ENCODE measurements at regions not wholly inside any gene's neighbourhood (a gene's known extent, or its start where the extent isn't known, plus 50 kb on each side); places are given as distances from the start of the nearest gene placed in this dataset.

DNA sequence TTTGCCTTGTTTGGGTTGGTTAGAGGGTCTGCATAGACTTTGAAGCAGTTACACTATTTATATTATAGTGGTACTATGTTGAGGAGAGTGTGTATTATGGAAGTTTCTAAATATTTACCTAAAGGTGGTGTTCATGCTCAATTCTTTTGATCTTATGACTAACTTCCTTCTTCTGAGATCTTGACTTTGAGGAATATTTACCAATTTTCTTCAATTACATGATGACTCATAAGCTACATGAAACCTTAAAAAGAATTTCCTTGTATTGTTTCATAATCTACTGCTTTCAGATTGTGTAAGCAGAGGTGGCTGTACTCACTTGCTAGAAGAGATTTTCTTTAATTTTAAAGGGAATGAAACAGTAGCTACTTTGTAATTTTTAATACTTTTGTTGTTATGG is 276.1 kb downstream of the TAF11L14 start:
- H3K4me2 ChIP-seq (ENCODE audit: low read length) = no peak overlapping the region
- no peaks in the 10 kb centered on the region for H3K9me3 ChIP-seq (ENCODE audit: control insufficient read depth, insufficient read depth, low read length)
- no peaks in the 10 kb centered on the region for H3K9me2 ChIP-seq (replicated peaks; ENCODE audit: control insufficient read depth, low read length)
- H3F3A ChIP-seq (ENCODE audit: control insufficient read depth, insufficient read depth) = no peaks in the 10 kb centered on the region
- no peak overlapping the region for H3K4me3 ChIP-seq (ENCODE audit: low read length)
- no peaks in the 10 kb centered on the region for H3K4me1 ChIP-seq (ENCODE audit: control insufficient read depth, low read length)
- H4K20me1 ChIP-seq (ENCODE audit: control insufficient read depth, insufficient read depth, low read depth, low read length) = no peaks in the 10 kb centered on the region
- H3K27me3 ChIP-seq (ENCODE audit: control insufficient read depth, low read length) = no peaks in the 10 kb centered on the region
- H3K36me3 ChIP-seq (ENCODE audit: control insufficient read depth, low read length) = no peaks in the 10 kb centered on the region
- no peak overlapping the region for H3K27ac ChIP-seq (ENCODE audit: low read depth, low read length)
- TF ChIP-seq, protein P1, sequence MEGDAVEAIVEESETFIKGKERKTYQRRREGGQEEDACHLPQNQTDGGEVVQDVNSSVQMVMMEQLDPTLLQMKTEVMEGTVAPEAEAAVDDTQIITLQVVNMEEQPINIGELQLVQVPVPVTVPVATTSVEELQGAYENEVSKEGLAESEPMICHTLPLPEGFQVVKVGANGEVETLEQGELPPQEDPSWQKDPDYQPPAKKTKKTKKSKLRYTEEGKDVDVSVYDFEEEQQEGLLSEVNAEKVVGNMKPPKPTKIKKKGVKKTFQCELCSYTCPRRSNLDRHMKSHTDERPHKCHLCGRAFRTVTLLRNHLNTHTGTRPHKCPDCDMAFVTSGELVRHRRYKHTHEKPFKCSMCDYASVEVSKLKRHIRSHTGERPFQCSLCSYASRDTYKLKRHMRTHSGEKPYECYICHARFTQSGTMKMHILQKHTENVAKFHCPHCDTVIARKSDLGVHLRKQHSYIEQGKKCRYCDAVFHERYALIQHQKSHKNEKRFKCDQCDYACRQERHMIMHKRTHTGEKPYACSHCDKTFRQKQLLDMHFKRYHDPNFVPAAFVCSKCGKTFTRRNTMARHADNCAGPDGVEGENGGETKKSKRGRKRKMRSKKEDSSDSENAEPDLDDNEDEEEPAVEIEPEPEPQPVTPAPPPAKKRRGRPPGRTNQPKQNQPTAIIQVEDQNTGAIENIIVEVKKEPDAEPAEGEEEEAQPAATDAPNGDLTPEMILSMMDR (IDR thresholded peaks at IDR 0.05; ENCODE audit: low read depth, low read length, poor library complexity, severe bottlenecking) = no peak
- no peak for TF ChIP-seq EZH2phosphoT487 (IDR thresholded peaks at IDR 0.05; ENCODE audit: borderline replicate concordance, low read length)
- H3K79me2 ChIP-seq (ENCODE audit: control insufficient read depth, low read length) = no peaks in the 10 kb centered on the region

DNA sequence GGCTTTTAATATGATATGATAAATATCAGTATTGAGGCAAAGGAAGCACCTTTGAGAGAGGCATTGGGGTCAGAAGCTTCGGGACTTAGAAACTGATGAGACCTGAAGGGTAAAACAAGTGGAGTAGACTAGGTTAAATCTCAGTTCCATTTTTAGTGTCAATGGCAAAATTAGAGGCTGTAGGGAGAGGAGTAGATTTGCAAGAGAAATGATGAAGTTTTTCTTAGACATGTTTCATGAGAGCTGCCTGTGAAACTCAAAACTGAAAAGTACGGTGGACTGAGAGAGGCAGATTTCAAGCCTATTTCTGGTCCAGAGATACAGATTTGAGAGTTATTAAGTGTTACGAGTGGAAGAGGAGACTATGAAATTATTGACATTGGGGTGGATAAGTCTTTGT is 278.5 kb downstream of the TAF11L14 start:
- H3K27ac ChIP-seq (ENCODE audit: low read depth, low read length) = no peak overlapping the region
- no peaks in the 10 kb centered on the region for H3F3A ChIP-seq (ENCODE audit: control insufficient read depth, insufficient read depth)
- no peaks in the 10 kb centered on the region for H3K9me2 ChIP-seq (replicated peaks; ENCODE audit: control insufficient read depth, low read length)
- no peaks in the 10 kb centered on the region for H3K4me1 ChIP-seq (ENCODE audit: control insufficient read depth, low read length)
- no peak overlapping the region for H3K4me3 ChIP-seq (ENCODE audit: low read length)
- H3K4me2 ChIP-seq (ENCODE audit: low read length) = no peak overlapping the region
- H3K79me2 ChIP-seq (ENCODE audit: control insufficient read depth, low read length) = no peaks in the 10 kb centered on the region
- H3K9me3 ChIP-seq (ENCODE audit: control insufficient read depth, insufficient read depth, low read length) = no peaks in the 10 kb centered on the region
- TF ChIP-seq, protein P1 (IDR thresholded peaks at IDR 0.05; ENCODE audit: low read depth, low read length, poor library complexity, severe bottlenecking) = no peak
- no peak for TF ChIP-seq EZH2phosphoT487 (IDR thresholded peaks at IDR 0.05; ENCODE audit: borderline replicate concordance, low read length)
- no peaks in the 10 kb centered on the region for H4K20me1 ChIP-seq (ENCODE audit: control insufficient read depth, insufficient read depth, low read depth, low read length)
- no peaks in the 10 kb centered on the region for H3K27me3 ChIP-seq (ENCODE audit: control insufficient read depth, low read length)
- no peaks in the 10 kb centered on the region for H3K36me3 ChIP-seq (ENCODE audit: control insufficient read depth, low read length)

DNA sequence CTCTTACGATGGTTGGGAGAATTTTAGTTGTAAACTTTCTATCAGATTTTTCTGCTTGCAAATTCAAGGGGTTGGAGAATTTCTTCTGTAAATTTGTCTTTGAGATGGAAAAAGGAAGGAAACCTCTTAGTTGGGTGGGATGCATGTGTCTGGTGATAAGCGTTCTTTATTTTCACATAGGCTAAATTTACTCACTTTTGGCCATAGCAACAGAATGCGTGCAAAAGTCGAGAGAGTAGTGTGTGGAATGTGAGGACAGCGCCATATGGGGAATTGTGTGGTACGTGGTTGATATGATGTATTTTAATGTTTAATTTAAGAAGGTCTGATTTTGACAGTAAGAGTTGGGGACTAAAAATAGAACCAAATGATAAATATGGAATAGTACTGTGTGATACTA is 282.2 kb downstream of the TAF11L14 start:
- H3K36me3 ChIP-seq (ENCODE audit: control insufficient read depth, low read length) = no peaks in the 10 kb centered on the region
- no peaks in the 10 kb centered on the region for H3K9me2 ChIP-seq (replicated peaks; ENCODE audit: control insufficient read depth, low read length)
- H3K27me3 ChIP-seq (ENCODE audit: control insufficient read depth, low read length) = no peaks in the 10 kb centered on the region
- no peaks in the 10 kb centered on the region for H3K9me3 ChIP-seq (ENCODE audit: control insufficient read depth, insufficient read depth, low read length)
- no peaks in the 10 kb centered on the region for H3K79me2 ChIP-seq (ENCODE audit: control insufficient read depth, low read length)
- no peak overlapping the region for H3K4me2 ChIP-seq (ENCODE audit: low read length)
- no peaks in the 10 kb centered on the region for H3F3A ChIP-seq (ENCODE audit: control insufficient read depth, insufficient read depth)
- H3K4me1 ChIP-seq (ENCODE audit: control insufficient read depth, low read length) = no peaks in the 10 kb centered on the region
- H3K27ac ChIP-seq (ENCODE audit: low read depth, low read length) = no peak overlapping the region
- no peaks in the 10 kb centered on the region for H4K20me1 ChIP-seq (ENCODE audit: control insufficient read depth, insufficient read depth, low read depth, low read length)
- TF ChIP-seq, protein P1 (IDR thresholded peaks at IDR 0.05; ENCODE audit: low read depth, low read length, poor library complexity, severe bottlenecking) = no peak
- TF ChIP-seq EZH2phosphoT487 (IDR thresholded peaks at IDR 0.05; ENCODE audit: borderline replicate concordance, low read length) = no peak
- H3K4me3 ChIP-seq (ENCODE audit: low read length) = no peak overlapping the region

DNA sequence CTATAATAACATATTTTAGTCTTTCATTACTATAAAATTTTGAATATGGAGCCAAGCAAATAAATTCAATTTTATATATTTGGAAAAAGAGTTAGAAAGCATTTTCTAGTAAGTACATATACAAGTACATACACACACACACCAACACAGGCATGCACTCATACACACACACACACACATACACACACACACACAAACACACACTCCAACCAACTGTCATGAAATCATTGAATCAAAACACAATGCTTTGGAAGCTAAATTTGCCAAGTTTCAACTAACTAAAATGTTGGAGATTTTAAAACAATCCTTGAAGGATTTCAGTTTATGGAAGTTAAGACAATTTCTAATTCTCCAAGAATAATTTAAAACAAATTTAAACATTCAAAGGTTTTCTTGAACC is 283.2 kb downstream of the TAF11L14 start:
- Histone ChIP-seq H3K79me2 (ENCODE audit: control insufficient read depth, low read length) (no peaks in the 10 kb centered on the region), H4K20me1 (ENCODE audit: control insufficient read depth, insufficient read depth, low read depth, low read length) (no peaks in the 10 kb centered on the region), H3K9me2 (replicated peaks; ENCODE audit: control insufficient read depth, low read length) (no peaks in the 10 kb centered on the region), H3K9me3 (ENCODE audit: control insufficient read depth, insufficient read depth, low read length) (no peaks in the 10 kb centered on the region), H3K4me2 (ENCODE audit: low read length) (no peak overlapping the region), H3F3A (ENCODE audit: control insufficient read depth, insufficient read depth) (no peaks in the 10 kb centered on the region), H3K4me1 (ENCODE audit: control insufficient read depth, low read length) (no peaks in the 10 kb centered on the region), H3K4me3 (ENCODE audit: low read length) (no peak overlapping the region), H3K27me3 (ENCODE audit: control insufficient read depth, low read length) (no peaks in the 10 kb centered on the region), H3K36me3 (ENCODE audit: control insufficient read depth, low read length) (no peaks in the 10 kb centered on the region), H3K27ac (ENCODE audit: low read depth, low read length) (no peak overlapping the region)
- no peak for TF ChIP-seq EZH2phosphoT487 (IDR thresholded peaks at IDR 0.05; ENCODE audit: borderline replicate concordance, low read length)
- TF ChIP-seq, protein P1 (IDR thresholded peaks at IDR 0.05; ENCODE audit: low read depth, low read length, poor library complexity, severe bottlenecking) = no peak
